HG02885 (cell line): ENCODE measurements at regions not wholly inside any gene's neighbourhood (a gene's known extent, or its start where the extent isn't known, plus 50 kb on each side); places are given as distances from the start of the nearest gene placed in this dataset.

Source experiments
- ATAC-seq: cut with Tn5 transposase; IDR thresholded peaks from one replicate; pipeline ENCODE4 v1.9.1; 2021; ENCODE audit warnings: mild to moderate bottlenecking; ENCODE audit not compliant: unreplicated experiment, poor library complexity

DNA sequence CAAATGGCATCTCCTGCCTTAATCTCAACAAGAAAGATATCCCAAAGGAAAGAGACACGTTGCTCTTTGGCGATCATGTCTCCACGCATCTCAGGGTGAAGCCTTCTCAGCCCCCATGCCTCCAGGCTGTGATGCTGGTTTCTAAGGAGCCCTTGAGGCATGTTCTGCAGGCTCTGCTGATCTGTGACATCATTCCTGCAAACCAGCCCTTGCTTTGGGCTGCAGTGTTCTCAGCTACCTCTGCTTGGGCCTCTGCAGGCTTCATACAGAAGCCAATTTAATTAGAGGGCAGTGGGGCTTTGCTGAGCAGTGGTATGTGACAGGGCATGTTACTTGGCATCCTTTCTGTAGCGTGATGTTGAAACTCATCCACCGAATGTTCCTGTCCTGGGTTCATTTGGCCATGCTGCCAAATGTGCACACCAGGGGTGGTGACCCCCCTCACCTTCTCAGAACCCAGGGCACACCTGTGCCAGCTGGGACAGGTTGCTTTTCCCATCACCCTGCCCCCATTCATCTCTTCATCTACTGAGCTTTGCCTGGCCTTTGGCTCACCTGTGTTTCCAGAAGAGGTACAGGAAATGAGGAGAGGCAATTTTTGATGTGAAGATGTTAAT is 230.9 kb downstream of the TEX29 start:
- ATAC-seq: no peak

DNA sequence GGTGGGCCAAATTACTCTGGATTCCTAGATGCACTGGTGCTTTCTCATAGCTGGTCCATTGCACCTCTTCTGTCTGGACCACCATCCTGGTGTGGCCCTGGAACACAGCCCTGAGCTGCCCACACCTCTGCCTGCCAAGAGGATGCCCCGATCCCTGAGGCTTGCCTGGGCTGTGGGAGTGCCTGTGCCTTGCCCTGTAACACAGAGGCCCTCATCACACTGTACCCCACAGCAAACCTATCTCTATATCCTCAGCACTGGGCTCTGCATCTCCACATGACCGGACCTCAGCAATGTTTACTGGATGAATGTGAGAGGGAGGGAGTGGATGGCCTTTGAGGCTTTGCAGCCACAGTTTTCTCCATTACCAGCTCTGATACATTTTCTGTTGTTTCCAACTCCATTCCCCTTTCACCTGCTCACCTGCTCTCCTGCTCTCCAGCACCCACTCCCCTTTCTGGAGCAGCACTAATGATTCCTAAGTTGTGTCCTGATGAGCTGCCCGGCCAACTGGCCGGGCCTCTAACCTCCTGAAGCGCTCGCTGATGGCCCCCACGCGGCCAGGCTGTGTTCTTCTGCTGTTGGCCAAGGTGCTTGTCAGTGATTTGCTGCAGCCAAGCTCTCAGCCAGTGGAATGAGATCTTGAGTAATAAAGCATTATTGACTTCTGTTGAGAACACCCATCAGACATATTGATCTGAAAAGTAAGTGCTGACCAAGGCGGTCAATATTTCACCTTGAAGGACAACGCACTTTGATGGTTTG is 232.6 kb downstream of the TEX29 start:
- ATAC-seq: no peak

DNA sequence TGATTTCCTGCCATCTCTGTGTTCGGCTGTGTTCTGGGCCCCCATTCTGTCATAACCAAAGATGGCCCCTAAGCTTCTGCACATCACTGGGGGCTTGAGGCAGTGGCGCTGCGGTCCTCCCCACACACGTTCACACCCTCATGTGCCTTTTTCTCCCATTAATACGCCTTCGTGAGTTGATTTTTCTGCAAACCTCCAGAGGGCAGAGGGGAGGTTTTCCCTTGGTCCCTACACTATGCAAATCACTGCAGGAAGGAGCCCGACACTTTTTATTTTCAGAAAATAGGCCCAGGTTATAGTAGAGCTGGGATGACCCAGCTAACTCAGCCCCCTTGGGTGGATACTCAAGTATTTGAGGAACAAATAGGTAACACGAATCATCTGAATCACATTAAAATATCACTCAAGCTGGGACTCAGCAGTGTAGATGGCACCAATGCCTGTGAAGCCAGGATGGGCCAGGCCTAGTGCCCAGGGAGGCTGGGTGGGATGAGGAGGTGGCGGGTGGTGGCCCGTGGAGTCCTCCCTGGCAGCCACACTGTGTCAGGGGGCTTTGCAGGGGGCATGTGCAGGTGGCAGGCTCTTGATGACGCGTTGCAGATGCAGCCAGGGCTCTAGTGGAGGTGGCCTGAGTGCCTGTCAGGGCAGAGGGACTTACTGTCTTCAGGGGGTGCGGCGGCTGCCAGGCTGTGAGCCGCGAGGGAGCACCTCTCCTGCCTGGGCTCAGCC is 234.3 kb downstream of the TEX29 start:
- no peak for ATAC-seq

DNA sequence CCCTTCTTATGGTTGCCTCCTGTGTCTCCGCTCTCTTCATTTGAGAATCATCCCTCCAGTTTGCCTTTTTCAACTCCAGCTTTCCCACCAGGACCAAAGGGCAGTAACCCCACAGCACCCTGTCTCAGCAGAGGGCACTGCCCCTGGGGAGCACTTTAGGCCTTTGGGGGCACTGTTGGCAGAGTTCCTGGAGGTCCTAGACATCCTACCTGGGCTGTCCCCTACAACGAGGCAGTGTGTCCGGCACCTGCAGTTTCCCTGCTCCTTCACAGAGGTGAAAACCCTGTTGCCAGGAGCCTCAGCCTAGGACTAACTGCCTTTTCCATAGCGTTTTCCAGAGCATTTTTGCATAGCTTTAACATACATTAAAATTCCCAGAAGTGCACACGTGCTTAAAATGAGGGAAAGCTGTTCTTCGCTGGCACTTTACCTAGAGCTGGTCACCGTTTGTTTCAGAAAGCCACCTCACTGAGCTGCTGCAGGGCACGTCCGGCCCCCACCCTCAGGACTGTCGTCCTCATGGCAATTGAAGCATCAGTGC is 234.9 kb downstream of the TEX29 start:
- ATAC-seq: no peak

DNA sequence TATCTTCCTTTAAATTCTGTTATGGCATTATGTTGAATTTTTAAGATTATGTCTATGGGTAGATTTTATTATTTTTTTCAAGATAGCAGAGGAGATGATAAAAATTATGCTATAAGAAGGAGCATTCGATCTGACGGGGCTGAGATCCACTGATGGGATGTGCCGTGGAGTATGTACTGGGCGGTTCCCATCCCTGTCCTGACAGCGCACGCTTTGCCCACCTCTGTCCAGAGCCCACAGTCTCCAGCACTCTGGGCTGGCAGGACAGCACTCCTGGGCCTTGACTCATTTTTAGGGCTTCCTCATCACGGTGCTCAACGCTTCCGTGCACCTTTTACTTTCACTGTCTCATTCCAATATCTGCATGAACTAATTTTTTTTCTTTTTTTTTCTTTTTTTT is 235.5 kb downstream of the TEX29 start:
- ATAC-seq: no peak

DNA sequence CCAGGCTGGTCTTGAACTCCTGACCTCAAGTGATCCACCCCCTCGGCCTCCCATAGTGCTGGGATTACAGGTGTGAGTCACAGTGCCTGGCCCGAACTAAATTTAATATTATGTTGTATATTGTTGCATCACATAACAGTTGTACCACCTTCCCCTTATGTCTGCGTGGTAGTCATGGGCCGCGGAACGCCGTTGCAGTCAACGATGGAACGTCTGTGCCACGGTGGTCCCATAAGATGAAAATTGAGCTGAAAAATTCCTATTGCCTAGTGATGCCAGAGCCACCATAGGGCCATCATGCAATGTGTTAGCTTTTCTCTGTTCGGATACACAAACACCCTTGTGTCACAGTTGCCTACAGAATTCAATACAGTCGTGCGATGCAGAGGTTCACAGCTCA is 236.1 kb downstream of the TEX29 start:
- no peak for ATAC-seq

DNA sequence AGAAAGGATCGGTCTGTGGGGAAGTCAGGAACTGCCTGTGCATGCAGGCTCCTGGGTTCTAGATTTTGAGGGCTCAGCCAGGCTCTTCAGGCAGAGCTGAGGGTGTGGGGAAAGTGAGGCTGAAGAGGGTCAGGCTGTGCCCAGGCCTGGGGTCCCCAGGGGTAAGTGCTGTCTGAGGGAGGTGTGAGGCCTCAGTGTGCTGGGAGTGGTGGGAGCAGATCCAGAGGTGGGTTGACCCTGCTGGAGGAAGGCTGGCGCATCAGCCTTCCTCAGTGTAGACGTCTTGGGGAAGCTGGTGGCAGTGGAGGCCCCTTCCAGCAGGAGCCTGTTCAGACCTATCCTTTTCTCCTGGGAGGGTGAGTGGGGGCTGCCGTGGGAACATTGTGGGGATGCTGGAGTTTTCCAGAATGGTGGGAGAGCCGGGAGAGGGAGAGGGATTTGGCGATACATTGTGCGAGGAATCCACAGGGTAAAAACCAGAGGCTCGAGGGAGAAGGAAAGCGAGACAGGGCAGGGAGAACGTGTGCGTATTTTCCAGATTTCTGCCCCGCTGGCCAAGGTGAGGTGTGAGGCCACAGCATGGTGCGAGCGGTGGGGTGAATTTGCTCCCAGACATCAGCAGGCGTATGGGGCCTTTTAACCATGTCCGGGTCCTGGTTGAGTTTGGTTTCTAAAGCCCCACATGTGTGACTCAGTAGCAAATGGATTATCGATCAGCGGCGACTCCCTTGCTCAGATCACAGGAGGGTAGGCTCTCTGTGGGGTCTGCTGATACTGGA is 237.7 kb downstream of the TEX29 start:
- no peak for ATAC-seq

DNA sequence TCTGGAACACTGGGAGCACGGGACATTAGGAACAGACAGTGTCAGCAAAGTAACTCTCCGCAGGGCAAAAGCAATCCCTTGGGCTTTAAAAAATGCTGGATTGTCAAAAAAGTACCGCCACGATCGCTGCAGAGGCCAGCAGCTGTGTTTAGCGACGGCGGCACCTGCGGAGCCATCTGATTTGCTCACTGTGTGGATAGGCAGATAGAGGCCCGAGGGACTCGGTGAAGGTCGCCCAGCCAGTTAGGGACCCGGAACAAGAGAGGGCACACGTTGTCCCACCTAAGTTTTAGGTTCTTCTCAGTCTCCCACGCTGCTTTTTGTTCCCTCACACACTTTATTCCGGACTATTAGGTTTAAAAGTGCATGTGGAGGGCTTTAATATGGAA is 238.3 kb downstream of the TEX29 start:
- no peak for ATAC-seq

DNA sequence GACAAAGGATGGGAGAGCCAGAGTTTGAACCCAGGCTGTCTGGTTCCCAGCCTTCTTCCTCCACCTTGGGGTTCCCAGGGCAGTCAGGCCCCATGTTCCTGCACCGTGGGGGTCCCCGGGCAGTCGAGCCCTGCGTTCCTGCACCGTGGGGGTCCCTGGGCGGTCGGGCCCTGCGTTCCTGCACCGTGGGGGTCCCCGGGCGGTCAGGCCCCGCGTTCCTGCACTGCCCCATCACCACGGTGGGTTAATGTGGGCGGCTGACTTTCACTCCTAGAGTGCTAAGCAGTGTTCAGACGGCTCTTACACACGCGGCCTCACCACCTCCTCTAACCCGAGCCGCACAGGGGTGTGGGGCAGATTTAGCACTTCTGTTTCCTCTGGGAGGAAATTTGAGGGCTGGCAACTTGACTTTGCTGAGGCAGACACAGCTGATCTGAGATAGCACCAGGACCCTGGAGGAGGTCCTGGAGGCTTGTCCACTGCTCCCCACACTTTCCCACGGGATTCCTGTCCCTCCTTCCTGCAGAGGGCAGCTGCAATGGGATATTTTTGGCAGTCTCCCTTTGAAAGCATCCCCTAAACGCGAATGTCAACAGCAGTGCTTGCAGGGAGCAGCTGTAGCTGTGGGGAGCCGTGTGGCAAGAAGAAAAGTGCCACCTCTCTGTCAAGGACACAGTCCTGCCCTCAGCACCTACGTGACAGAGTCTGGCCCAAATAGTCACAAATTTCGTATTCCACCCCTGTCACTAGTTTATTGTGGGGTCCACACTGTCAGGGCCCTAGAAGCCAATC is 239.4 kb downstream of the TEX29 start:
- no peak for ATAC-seq

DNA sequence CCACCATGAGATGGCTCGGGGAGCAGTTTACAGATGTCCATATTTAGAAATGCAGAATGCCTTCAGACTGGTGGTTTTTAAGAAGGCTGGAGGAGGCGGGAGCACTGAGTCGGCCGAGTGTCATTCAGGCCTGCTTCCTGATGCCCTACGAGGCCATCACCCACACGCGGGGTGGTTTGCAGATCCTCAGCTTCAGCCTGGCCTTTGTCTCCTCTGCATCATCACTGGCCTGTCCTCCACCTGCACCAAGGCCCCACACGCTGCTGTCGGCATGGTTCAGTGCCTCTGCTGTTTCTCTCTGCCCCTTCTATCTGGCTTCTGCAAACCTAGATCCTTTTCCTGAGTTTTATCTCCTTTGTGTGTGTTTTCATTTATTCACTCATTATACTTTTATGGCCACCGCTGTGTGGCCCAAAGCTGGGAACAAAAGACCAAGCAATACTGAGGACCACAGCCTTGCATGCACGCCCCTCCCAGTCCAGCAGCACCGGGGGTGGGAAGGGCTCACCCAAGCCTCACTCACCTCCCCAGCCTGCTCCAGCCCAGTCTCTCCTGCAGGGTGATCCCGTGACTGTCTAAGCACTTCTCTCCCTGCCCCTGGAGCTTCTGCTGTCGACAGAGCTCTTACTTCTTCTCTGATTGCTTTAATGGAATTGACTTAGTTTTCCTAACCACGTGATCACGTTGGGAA is 240.8 kb downstream of the TEX29 start:
- no peak for ATAC-seq

DNA sequence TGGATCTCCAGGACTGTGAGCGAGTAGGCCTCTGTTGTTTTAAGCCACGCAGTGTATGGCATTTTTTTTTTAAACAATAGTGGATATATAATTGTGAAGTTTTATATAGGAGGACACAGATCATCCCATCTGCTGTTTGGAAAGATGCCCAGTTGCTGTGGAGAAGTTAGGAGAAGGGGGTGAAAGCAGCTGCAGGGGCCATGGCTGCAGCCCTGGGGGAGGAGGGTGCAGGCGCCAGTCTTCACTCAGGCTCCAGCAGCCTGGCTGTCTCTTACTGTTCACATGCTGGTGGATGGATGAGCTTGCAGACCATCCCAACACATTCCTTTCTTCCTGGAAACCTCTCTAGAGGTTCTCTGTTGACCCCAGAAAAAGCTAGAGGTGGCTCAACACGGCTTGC is 242.3 kb downstream of the TEX29 start:
- ATAC-seq: no peak

DNA sequence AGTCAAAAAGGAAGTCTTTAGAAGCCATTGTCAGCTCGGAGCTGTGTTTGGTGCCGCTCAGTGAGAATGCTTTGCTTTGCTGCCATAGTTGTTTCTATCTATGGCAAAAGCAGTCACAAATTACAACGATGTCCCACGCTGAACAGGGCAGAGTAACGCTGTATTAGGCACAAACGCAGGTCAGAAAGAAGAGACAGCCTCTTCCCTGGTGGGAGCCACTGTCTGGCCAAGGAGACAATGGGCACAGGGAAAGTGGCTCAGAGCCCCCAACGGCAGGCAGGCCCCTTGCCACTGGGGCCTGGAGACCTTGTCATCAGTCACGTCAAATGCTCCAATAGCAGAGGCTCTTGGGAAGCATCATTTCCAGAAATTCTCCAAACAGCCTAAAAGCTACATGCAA is 244.2 kb downstream of the TEX29 start:
- ATAC-seq: no peak

DNA sequence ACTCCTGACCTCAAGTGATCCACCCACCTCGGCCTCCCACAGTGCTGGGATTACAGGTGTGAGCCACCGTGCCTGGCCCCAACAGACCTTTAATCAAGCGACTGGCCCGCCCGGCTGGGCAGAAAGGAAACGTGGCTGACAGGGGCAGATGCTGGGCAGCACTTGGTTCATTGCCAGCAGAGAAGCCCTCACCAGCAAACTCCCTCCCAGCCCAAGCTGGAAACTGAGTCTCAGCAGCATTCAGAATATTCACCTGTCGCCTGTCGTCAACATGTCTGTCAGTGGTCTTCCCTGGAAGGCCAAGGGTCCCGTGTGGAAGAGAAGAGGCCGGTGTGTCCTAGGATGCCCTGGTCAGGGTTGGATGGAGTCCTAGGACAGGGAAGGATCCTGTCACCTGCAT is 245.0 kb downstream of the TEX29 start:
- ATAC-seq: no peak

DNA sequence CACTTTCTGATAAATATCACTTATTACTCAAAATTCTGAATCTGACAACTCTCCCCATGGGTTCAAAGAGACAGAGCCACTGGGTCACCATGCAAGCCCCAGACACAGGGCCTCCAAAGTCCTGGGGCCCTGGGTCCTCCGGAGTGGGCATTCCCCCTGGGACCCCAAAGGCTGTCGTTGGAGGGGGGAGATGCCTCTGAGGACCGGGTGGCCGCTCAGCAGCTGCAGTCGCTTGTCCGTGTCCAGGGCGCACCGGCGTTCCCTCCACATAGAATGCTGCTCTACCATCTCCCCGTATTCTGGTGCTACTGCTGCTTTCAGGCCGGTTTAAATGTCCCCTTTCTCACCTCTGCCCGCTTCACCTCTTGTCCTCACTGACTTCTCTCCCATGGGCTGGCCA is 246.1 kb downstream of the TEX29 start:
- no peak for ATAC-seq

DNA sequence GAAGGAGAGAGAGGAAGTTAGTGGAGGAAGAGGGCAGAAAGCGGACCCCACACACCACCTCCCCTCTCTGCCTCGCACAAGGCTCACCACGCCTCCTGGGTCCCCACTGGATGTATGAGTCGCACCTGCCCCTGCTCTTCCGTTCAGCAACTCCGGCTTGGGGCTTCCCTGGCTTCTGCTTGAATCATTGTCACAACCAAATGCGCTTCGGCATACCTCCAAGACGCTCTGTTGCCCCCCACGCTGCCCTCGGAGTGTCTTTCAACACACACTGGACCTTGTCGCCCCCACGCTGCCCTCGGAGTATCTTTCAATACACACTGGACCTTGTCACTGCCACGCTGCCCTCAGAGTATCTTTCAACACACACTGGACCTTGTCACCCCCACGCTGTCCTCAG is 247.2 kb downstream of the TEX29 start:
- no peak for ATAC-seq

DNA sequence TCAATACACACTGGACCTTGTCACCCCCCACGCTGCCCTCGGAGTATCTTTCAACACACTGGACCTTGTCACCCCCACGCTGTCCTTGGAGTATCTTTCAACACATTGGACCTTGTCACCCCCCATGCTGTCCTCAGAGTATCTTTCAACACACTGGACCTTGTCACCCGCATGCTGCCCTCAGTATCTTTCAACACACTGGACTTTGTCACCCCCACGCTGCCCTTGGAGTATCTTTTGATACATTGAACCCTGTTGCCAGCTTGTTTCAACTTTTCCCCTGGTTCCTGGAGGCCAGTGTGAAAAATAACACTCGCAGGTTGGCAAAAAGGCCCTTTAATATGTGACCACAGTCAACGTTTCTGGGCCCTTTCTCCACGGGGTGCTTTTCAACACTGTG is 247.8 kb downstream of the TEX29 start:
- no peak for ATAC-seq

DNA sequence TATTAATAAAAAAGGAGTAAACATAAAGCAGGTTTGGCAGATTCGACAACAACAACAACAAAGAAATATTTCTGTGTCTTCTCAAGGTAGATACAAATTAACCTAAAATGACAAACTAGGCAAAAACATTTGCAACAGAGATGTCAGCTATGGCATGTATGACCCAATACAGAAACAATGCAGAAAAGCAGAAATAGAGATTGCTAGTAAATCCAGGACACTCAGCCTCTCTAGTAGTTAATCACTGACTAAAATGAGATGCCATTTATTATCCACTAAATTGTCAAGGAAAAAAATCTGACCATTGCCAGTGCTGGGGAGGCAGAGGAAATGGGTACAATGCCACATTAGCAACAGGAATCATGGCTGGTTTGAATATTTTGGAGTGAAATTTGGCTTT is 250.5 kb downstream of the TEX29 start:
- no peak for ATAC-seq

DNA sequence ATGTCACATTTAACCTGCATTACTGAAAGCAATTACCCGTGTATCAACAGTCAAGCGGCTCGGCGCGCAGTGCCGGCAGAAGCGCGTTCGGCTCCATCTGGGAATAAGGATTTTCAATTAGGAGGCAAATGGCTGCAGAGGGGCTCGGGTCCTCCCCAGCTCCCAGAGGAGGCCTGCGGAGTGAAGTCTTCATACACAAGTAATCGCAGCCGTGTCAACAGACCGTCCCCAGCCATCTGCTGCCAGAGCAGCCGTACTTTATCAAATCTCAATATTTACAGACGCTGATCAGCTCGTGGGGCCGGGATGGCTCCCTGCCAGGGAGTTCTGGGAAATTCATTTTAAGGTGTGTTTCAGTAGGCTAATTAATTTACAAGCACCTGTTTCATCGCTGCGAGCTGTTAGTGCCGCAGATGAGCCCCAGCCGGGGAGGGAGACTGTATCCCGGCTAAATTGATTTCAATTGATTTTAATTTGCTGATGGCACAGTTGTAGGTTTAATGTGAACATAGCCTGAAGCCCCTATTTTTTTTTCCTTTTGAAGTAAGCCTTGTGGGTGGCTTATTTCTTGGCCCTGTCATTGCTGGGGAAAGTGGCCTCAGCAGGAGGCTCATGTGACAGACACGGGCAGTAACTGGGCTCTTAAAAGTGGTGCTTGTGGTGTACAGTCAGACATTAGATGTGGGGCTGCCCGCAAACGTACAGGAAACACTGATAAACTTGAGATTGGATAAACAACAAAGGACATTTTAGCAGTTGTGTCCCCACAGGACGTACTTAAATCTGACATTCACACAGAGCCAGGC is 252.7 kb downstream of the TEX29 start:
- ATAC-seq: no peak
